Head of caudate nucleus (tissue), 42 donors: ENCODE measurements at regions not wholly inside any gene's neighbourhood (a gene's known extent, or its start where the extent isn't known, plus 50 kb on each side); places are given as distances from the start of the nearest gene placed in this dataset.
"Not testable (repeated sequence)": the region's sequence is repeated elsewhere in the genome, so short reads cannot be mapped to it uniquely, and the experiment has no call there.

ENCODE experiments used
- DNase-seq, 42 donors: peaks; one replicate each; pipeline versions ENCODE4 v3.0.0 to v3.0.0-alpha.2; 2020 to 2021; ENCODE audit warnings: mixed read lengths in 7 of 42
- intact Hi-C: fragments of 100-400 bp; cut with DNase I; formaldehyde crosslinking; loops from one replicate; pipeline ENCODE4 v1.15.0; 2022

DNA sequence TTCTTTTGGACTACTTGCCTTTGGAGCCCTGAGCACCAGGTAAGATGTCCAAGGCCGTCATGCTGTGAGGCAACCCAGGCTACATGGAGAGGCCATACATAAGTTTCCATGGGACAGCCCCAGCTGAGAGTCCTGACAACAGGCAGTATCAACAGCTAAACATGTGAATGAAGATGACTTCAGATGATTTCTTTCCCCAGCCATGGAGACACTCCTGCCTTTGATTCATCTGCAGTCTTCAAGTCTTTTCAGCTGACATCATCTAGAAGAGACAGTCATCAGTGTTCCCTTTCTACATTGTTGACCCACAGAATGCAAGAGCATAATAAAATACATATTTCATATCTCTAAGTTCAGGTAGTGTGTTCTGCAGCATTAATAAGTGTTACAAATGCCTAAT is 398.7 kb downstream of the BTG1 start:
- intact Hi-C loops: no loop called here
- DNase-seq: no peak

DNA sequence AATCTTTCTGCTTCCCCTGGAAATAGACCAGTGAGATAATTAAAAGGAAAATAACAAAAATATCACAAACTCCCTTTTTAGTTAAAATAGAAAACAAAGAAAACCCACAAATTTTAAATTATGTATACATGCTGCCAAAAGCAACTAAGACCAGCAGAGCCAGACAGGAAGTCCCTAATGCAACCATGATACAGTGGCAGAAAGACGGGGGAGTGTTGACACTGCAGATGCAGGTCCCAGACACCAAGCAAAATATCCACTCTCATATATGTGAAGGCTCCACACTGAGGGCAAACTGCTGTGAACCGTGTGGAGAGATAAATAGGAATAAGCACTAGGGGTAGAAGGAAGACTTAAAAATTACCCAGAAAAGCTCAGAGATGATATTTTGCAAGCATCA is 401.0 kb downstream of the BTG1 start:
- DNase-seq: peak in 4 of 42 donors; percentile 2 to 9 (median 5)
- intact Hi-C loops: no loop called here

DNA sequence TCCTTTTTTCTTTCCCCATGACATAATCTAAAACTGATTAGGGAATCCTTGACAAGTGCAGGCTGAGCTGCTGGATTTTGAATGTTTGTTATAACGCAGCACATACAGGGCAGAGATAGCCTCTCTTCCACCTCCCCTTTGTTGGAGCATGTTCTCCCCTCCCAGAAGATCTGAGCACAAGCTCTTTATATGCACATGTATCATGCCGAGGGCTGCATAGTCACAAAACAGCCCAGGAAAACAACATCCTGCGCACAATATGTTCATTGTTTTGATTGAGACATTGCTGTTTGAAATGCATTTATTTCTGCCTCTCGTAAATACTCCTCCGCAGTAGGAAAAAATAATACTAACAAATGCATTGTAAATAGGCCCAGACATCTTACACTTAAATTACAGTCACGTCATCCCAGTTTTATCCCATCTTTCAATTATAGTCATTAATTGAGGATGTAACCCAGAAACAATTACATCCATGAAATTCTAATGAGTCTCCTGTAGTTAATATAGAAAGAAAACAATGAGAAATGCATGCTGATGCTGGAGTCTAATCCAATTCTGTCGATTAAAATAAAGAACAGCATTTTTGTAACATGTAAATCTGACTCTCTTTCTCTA is 401.8 kb downstream of the BTG1 start:
- peak in 5 of 42 donors; percentile 1 to 27 (median 7) for DNase-seq
- intact Hi-C loops: no loop called here

DNA sequence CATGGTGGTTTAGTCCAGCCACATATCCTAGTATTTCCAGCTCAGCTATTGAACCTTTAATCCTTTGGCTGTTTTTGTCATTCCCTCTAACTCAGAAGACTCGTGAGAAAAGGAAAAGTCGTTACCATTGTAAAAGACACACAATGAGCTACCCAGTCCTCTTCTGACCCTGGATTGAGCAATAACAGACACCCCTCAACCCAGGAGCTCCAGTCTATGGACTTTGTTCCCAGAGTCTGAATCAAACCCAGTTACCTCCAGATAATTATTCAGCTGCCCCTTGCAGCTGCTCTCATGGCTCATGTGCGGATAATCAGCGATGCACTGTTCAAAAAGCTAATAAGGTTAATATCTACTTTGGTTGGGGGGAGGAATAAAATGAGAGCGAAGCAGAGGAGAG is 402.4 kb downstream of the BTG1 start:
- intact Hi-C loops: no loop called here
- no peak for DNase-seq

DNA sequence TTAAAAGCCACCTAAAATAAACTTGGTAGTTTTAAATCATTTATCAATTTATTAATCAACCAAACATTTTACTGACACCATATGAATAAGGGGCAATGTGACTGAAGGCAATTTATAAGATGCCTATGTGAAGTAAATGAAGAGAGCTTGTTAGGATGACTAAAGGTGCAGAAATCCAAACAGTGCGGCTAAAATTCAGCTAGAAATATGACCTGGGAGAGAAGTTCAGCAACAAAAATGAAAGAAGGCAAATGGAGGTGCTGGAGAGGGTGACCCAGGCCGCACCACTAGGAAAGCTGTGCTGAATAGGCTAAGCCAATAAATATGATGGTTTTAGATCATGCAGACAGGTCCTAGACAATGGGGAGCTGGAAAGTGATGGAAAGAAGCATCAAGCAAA is 403.7 kb downstream of the BTG1 start:
- no peak for DNase-seq
- intact Hi-C loops: no loop called here

DNA sequence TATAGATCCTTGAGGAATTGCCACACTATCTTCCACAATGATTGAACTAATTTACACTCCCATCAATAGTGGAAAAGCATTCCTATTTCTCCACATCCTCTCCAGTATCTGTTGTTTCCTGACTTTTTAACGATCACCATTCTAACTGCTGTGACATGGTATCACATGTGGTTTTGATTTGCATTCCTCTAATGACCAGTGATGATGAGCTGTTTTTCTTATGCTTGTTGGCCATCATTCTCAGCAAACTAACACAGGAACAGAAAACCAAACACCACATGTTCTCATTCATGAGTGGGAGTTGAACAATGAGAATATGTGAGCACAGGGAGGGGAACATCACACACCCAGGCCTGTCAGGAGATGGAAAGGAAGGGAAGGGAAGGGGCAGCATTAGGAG is 411.8 kb downstream of the BTG1 start:
- DNase-seq, intact Hi-C loops: not testable (repeated sequence)

DNA sequence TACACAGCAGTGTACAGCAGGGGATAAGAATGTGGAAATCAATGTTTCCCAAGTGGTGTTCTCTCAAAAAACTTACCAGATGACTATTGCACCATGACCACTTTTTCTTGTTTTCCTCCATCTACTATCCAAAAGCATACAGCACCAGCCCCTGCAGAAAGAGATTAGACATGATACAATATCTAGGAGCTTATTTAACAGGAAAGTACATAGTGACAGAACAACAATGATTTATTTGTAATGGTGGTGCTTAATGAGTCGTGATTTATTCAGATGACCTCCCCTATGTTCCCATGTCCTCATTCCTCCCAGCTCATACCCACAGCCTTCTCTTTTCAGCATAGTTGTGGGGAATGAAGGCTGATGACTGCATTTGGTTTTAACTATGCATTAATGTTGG is 413.6 kb downstream of the BTG1 start:
- intact Hi-C loops: no loop called here
- no peak for DNase-seq

DNA sequence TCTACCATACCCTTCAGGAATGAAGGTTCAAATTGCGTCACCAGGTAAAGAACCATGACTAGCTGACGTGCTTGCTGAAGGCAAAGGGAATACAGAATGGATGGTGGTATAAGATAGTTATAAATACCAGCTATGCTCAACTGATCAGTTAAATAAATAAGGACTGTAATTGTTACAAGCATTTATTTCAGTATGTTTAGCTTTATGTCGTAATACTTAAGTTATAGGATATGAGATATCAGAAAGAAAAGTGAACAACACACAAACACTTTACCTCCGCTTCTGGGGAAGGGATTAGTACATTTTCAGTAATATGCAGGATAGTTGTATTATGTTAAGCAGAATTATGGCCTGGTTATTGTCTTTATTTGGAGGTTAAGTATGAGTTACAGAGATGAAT is 416.1 kb downstream of the BTG1 start:
- intact Hi-C loops: no loop called here
- no peak for DNase-seq

DNA sequence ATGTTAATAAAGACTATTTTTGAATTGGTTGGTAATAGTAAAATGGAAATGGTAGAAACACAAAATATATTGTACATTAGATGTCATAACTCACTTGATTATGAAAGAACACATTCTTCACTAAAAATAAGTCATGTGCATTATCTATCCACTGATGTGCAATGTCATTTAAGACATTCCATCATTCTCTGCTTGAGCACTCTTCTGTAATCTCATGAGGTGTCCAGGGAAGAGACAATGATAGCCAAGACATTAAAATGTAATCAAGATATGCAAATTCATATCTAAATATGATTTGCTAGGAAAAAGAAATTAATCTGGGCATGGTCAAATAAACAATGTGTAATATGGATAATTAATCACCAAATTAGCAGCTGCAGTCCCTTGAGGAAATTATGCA is 422.5 kb downstream of the BTG1 start:
- intact Hi-C loops: no loop called here
- no peak for DNase-seq

DNA sequence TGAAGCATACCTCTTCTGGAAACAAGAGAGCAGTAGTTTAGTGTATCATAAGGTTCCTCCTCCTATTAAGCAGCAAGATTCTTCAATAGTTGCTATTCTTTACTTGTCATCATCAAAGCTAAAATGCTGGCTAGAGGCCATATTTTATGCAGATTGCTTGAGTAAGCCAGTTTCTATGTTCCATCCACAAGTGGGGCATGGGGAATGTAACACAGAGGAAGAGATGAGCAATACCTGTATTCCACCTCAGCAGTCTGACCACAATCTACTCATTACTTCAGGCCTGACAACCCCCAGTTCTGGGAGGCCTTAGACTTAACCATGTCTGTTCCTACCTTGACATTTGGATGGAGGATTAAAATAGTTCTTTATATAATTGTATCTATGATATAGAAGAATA is 423.6 kb downstream of the BTG1 start:
- intact Hi-C loops: no loop called here
- no peak for DNase-seq

DNA sequence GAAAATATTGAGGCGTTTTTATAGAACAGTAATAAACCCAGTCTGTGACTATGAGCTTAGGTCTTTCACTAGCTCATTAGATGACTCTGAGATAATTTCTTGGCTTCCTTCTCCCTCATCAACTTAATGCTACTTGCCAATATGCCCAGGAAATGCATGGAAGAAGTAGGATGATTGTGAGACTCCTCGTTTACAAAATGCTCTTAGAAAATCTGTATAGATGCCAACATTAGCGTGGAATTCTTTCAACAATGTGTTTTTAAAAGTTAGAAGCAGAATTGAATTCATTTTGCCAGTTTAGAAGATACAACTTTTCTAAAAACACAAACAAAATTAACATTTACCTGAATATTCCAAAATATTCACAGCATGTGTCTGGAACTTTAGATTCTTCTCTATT is 424.6 kb downstream of the BTG1 start:
- intact Hi-C loops: no loop called here
- no peak for DNase-seq

DNA sequence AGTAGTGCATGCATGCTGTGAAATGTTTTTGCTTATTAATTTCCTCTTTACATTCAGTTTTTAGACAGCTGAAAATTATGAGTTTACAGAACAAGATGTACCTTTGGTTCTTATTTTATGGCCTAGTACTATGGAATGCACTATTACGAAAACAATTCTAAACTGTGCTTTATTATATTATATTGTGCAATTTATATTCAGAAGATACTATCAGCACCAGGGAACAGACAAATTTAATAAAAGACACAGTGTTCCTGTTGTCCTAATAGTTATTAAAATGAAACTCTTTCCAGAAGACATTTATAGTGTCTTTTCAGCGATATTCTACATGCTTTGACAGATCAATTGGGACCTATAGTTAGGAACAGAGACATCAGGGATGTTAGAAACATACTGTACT is 427.3 kb downstream of the BTG1 start:
- intact Hi-C loops: no loop called here

DNA sequence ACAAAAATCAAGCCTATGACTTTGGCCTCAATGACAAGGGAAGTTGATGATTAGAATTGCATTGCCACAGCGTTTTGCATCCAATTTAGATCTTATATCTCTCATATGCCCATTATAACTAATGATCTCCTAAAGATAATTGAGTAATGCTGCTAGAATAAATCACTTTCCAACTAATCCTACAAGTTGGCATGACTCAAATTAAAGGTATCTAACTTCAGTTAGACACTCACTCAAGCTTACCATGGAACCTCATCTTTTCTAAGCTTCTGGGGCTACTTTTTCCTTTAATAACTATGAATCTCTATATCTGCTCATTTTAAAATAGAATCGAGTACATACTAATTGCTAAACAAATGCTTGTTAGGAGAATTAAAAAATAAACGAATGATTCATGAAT is 427.8 kb downstream of the BTG1 start:
- intact Hi-C loops: no loop called here
- DNase-seq: no peak

More for the DNA sequence above, 427.3 kb downstream of the BTG1 start:
- no peak for DNase-seq

DNA sequence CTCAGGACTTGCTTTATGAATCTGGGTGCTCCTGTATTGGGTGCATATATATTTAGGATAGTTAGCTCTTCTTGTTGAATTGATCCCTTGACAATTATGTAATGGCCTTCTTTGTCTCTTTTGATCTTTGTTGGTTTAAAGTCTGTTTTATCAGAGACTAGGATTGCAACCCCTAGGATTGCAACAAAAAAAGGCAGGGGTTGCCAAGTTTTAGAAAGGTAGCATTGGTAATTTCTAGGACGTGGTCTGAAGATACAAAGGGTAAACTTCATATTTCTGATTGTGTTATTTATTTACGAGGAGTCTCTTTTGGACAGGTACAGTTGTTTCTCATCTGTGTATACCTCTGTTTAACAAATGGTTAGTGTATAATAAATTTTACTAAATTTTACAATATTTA is 433.7 kb downstream of the BTG1 start:
- DNase-seq, intact Hi-C loops: not testable (repeated sequence)

DNA sequence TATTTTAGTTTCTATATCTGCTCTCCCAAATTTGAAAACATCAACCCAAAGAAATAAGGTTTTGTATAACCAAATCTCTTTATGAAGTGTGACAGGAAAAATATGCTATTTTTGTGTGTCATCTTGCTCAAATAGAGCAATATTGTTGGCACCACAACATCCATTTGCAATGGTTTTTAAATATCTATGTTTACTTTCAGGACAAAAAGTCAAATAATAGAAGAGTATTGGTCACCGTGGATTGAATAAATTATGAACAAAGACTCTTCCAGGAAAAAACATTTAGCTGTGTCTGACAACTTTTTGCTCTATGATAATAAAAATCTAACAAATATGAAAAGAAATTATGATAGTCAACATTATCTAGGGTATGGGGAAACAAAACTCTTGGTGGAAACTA is 439.2 kb downstream of the BTG1 start:
- intact Hi-C loops: no loop called here

DNA sequence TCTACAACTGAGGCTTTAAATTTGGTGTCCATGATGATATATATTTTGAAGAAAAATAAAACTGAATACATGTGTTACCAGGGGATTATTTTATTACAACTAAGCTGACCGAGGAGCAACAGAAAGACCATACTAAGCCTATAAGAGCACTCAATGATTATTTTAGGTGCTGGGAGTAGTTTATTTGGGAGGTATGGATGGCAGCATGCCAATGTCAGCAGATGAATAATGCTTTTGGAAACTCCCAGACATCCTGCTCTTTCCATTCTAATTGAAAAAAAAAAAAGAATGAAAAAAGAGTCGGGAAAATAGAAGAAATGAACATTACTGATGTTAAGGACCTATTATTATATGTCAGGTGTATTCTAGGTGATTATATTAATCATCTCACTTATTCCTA is 441.2 kb downstream of the BTG1 start:
- DNase-seq: no peak
- intact Hi-C loops: no loop called here

More for the DNA sequence above, 439.2 kb downstream of the BTG1 start:
- DNase-seq: no peak

DNA sequence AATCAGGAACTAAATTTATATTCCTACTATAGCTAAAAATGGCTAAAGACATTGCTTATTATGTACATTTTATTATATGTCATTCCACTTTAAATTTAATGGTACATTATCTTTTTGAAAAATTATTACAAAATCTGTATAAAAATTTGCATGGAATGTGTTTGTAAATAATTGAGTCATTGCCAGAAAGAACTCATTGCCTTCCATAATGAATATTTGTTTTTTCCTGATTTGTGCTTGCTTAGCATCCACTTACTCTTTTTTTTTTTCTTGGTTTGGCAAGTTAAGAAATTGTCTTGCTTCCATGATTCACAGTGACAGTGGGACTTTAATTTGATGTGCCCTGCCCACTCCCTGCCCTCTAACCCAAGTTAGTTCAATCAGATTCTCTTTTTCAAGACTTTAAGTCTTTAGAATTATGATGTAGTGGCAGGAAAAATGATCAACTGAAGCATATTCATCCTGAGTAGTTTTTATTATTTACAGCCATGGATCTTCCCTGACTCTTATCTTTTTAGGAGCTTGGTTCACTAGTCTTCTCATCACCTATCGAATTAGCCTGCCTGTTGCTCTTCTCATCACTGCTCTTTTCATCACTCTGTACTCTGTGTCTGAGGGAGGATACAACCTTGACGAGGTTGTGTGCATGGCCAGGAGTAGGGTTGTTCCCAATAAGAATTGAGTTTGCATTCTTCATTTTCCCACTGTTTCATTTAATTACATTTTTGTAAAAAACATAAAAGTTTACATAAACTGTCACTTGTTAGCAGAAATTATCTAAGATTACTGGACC is 442.0 kb downstream of the BTG1 start:
- no peak for DNase-seq
- intact Hi-C loops: no loop called here

DNA sequence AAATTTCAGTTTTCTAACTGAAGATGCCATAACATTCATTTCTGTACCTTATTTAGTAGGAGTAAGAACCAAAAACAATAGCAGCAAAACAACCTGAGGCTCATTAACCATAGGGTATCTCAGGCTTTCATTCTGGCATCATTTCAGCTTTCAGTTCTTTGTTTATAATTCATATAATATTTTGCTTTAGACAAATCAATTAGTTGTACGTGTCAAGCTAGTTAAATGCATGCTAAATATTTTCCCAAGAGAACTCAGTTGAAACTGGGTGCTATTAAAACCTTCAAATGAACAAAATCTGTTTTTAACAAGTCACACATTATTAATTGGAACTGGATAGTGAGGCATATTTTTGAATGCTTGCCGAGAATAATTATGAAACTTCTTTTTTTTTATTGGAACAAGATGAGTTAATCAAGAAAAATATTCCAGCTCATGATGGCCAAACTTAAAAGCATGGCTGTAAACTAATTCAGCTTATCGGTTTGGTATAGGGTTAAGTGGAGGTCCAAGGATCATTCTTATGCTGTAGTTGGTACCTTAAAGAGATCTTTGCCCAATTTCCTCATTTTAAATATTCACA is 442.7 kb downstream of the BTG1 start:
- intact Hi-C loops: no loop called here
- no peak for DNase-seq

DNA sequence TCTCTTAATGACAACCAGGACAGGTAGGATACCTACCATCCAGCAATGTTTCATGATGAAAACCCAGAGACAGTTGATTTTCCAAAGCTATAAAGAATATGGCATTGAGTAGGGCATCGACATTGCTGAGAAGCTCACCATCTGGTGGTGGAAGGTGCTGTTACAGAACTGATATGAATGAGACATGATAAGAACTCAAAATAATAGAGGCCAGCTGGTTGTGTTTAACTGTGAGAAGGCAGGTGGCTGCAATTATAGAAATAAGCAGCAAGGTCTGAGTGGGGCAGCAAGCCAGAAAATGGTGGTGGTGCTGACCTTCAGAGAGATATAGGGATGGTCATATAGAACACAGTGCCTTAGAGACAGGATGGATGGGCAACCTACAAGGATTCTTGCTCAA is 449.7 kb downstream of the BTG1 start:
- intact Hi-C loops: no loop called here
- no peak for DNase-seq

DNA sequence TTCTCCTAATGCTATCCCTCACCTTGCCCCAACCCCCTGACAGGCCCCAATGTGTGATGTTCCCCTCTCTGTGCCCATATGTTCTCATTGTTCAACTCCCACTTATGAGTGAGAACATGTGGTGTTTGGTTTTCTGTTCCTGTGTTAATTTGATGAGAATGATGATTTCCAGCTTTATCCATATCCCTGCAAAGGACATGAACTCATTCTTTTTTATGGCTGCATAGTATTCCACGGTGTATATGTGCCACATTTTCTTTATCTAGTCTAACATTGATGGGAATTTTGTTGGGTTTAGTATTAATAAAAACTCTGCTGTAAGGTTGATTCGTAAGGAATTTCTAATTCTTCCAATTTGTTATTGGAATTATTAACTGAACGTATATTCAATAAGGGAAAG is 450.2 kb downstream of the BTG1 start:
- intact Hi-C loops, DNase-seq: not testable (repeated sequence)

DNA sequence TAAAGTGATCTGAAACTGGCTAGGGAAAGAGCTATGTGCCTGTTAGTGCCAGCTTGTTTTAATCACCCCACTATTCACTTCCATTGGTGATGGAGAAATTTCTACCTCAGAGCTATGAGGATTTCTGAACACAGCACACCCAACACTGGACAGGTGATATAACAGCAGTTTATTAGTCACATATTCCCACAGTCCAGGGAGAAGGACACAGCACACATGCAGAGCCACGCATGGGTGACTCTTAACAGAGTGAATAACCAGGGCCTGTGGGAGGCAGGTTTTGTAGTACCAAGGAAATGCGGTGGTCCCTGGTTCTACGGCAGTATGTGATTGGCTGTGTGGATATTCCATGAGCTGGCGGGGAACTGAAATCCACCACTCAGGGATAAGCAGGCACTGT is 455.1 kb downstream of the BTG1 start:
- DNase-seq: no peak
- intact Hi-C loops: no loop called here
